NCI-H2107 (cell line): ENCODE measurements at regions not wholly inside any gene's neighbourhood (a gene's known extent, or its start where the extent isn't known, plus 50 kb on each side); places are given as distances from the start of the nearest gene placed in this dataset.
"Not testable (repeated sequence)": the region's sequence is repeated elsewhere in the genome, so short reads cannot be mapped to it uniquely, and the experiment has no call there.

Experiments used
- DNase-seq: peaks from one replicate; lab custom pipeline; 2025; lab: John Stamatoyannopoulos, UW

GRCh38 chr12:114123108-114123507 is 157.0 kb upstream of the RBM19 start:
- no peak for DNase-seq

- no peak for DNase-seq
These were observed 155.9 kb upstream of the RBM19 start for GRCh38 chr12:114122016-114122415.

GRCh38 chr12:114119316-114119715 is 153.2 kb upstream of the RBM19 start:
- no peak for DNase-seq

GRCh38 chr12:114096461-114096860 is 130.3 kb upstream of the RBM19 start:
- no peak for DNase-seq

- DNase-seq: no peak
These were observed 127.4 kb upstream of the RBM19 start for GRCh38 chr12:114093520-114093919.

GRCh38 chr12:114092981-114093380 is 126.9 kb upstream of the RBM19 start:
- DNase-seq: no peak

- DNase-seq: no peak
These were observed 124.1 kb upstream of the RBM19 start for GRCh38 chr12:114090211-114090610.

- no peak for DNase-seq
These were observed 107.0 kb upstream of the RBM19 start for GRCh38 chr12:114073076-114073475.

- no peak for DNase-seq
These were observed 103.4 kb upstream of the RBM19 start for GRCh38 chr12:114069507-114069906.

GRCh38 chr12:114064497-114064896 is 98.4 kb upstream of the RBM19 start:
- no peak for DNase-seq

GRCh38 chr12:114064034-114064433 is 97.9 kb upstream of the RBM19 start:
- not testable (repeated sequence) for DNase-seq

GRCh38 chr12:114063435-114063834 is 97.3 kb upstream of the RBM19 start:
- DNase-seq: no peak

- not testable (repeated sequence) for DNase-seq
These were observed 90.2 kb upstream of the RBM19 start for GRCh38 chr12:114056351-114056750.

- DNase-seq: no peak
These were observed 88.9 kb upstream of the RBM19 start for GRCh38 chr12:114054982-114055381.

- DNase-seq: no peak
These were observed 80.3 kb upstream of the RBM19 start for GRCh38 chr12:114046236-114046998.

GRCh38 chr12:114045349-114045748 is 79.2 kb upstream of the RBM19 start:
- DNase-seq: no peak

GRCh38 chr12:114041590-114041989 is 75.5 kb upstream of the RBM19 start:
- DNase-seq: no peak

GRCh38 chr12:114041136-114041535 is 75.0 kb upstream of the RBM19 start:
- no peak for DNase-seq

GRCh38 chr12:114038962-114039361 is 72.8 kb upstream of the RBM19 start:
- no peak for DNase-seq

- DNase-seq: no peak
These were observed 66.7 kb upstream of the RBM19 start for GRCh38 chr12:114032801-114033200.

- no peak for DNase-seq
These were observed 64.3 kb upstream of the RBM19 start for GRCh38 chr12:114030451-114030850.

GRCh38 chr12:114026805-114027204 is 60.7 kb upstream of the RBM19 start:
- no peak for DNase-seq

GRCh38 chr12:114025935-114026334 is 59.8 kb upstream of the RBM19 start:
- DNase-seq: no peak

GRCh38 chr12:114022081-114022480 is 56.0 kb upstream of the RBM19 start:
- DNase-seq: not testable (repeated sequence)
